HCT116 (cell line): ENCODE measurements at regions not wholly inside any gene's neighbourhood (a gene's known extent, or its start where the extent isn't known, plus 50 kb on each side); places are given as distances from the start of the nearest gene placed in this dataset.

Experiments
- ATAC-seq: fragments of 200-7000 bp; cut with Tn5 transposase; 2 replicates; pipeline ENCODE4 v1.9.1; 2020; ENCODE audit warnings: mild to moderate bottlenecking, moderate library complexity
- BruUV-seq: library from RNA; stranded (reverse); fragments of 400-500 nt; replicated peaks from 2 replicates; lab custom pipeline; 2021; lab: Mats Ljungman, UMichigan
- CTCF ChIA-PET: fragments of 300-600 bp; sonication (Branson Sonifier 250); formaldehyde crosslinking; loops from one replicate; lab custom pipeline; 2021; ENCODE audit warnings: antibody characterized with exemption; lab: Charles Lee
- POLR2A ChIA-PET: fragments of 300-600, 350-600 bp; sonication (Branson Sonifier 250); formaldehyde crosslinking; loops from one replicate; lab custom pipeline; 2021; ENCODE audit warnings: antibody characterized with exemption; lab: Charles Lee
- RAD21 ChIA-PET, 2 experiments: fragments of 300-600 bp; sonication (Branson Sonifier 250); formaldehyde crosslinking; loops; one replicate each; lab custom pipeline; 2023; ENCODE audit warnings: low total read pairs in 2 of 2; ENCODE audit not compliant: uncharacterized antibody in 2 of 2, unreplicated experiment in 2 of 2, low non-redundant PET in 1 of 2; lab: Charles Lee
- DNase-seq: peaks from one replicate; pipeline ENCODE4 v3.0.0-alpha.2; 2010; ENCODE audit warnings: low read depth, low spot score
- H2AFZ ChIP-seq: fragments of 200-600 bp; shearing (Covaris generic), sonication (generic); 2 replicates; pipeline ENCODE4 v1.6.1; 2017; ENCODE audit warnings: low read depth, mixed run types, mixed read lengths, antibody characterized with exemption, low read length; ENCODE audit not compliant: poor library complexity, severe bottlenecking
- H3K27ac ChIP-seq: 2 replicates; pipeline ENCODE4 v1.5.1; 2012; ENCODE audit warnings: low read depth, low read length
- H3K27me3 ChIP-seq: fragments of 200-600 bp; sonication (generic); 2 replicates; pipeline ENCODE4 v1.6.1; 2016; ENCODE audit warnings: mixed run types, low read length, mixed read lengths; ENCODE audit not compliant: insufficient read depth
- H3K36me3 ChIP-seq, 2 experiments: fragments of 200-500 bp in 1 of 2; fragments of 200-600 bp in 1 of 2; sonication (Bioruptor generic) in 1 of 2; sonication (generic) in 1 of 2; 2 replicates each; pipeline versions ENCODE4 v1.5.1 to v1.6.1; 2014 to 2016; ENCODE audit warnings: low read length in 2 of 2, inconsistent platforms in 1 of 2, mixed read lengths in 1 of 2, mixed run types in 1 of 2; ENCODE audit not compliant: insufficient read depth in 2 of 2, control insufficient read depth in 1 of 2
- H3K4me1 ChIP-seq, 2 experiments: fragments of 200-600 bp in 1 of 2; sonication (generic) in 1 of 2; 2 replicates each; pipeline versions ENCODE4 v1.5.1 to v1.6.1; 2012 to 2017; ENCODE audit warnings: low read length in 2 of 2, inconsistent platforms in 1 of 2, mild to moderate bottlenecking in 1 of 2, mixed read lengths in 1 of 2, mixed run types in 1 of 2, moderate library complexity in 1 of 2; ENCODE audit not compliant: insufficient read depth in 2 of 2, control insufficient read depth in 1 of 2
- H3K4me2 ChIP-seq: fragments of 200-600 bp; sonication (generic); 2 replicates; pipeline ENCODE4 v1.6.1; 2017; ENCODE audit warnings: mixed run types, low read length, mixed read lengths
- H3K4me3 ChIP-seq, 2 experiments: fragments of 200-600 bp in 1 of 2; sonication (generic) in 1 of 2; replicated peaks in 1 of 2; 2 replicates each; pipeline ENCODE4 v1.5.1; 2011 to 2016; ENCODE audit warnings: low read length in 2 of 2, control low read depth in 1 of 2, low read depth in 1 of 2, mild to moderate bottlenecking in 1 of 2, mixed read lengths in 1 of 2, mixed run types in 1 of 2
- H3K79me2 ChIP-seq: fragments of 200-600 bp; sonication (generic); 2 replicates; pipeline ENCODE4 v1.6.1; 2017; ENCODE audit warnings: mild to moderate bottlenecking, mixed run types, low read length, moderate library complexity, mixed read lengths; ENCODE audit not compliant: insufficient read depth
- H3K9ac ChIP-seq: fragments of 200-600 bp; sonication (generic); 2 replicates; pipeline ENCODE4 v1.6.1; 2016; ENCODE audit warnings: low read length, mixed read lengths
- H3K9me2 ChIP-seq: fragments of 200-600 bp; sonication (generic), shearing (Covaris generic); 2 replicates; pipeline ENCODE4 v1.6.1; 2017; ENCODE audit warnings: mixed run types, mild to moderate bottlenecking, moderate library complexity; ENCODE audit not compliant: insufficient read depth
- H3K9me3 ChIP-seq, 2 experiments: fragments of 200-500 bp in 1 of 2; fragments of 200-600 bp in 1 of 2; sonication (Bioruptor generic) in 1 of 2; sonication (generic) in 1 of 2; 2 replicates each; pipeline ENCODE4 v1.6.1; 2014 to 2017; ENCODE audit warnings: low read length in 2 of 2, mixed read lengths in 2 of 2, inconsistent platforms in 1 of 2, low read depth in 1 of 2, mild to moderate bottlenecking in 1 of 2, mixed run types in 1 of 2, moderate library complexity in 1 of 2; ENCODE audit not compliant: control insufficient read depth in 1 of 2, insufficient read depth in 1 of 2
- H4K20me1 ChIP-seq: fragments of 200-600 bp; sonication (generic), shearing (Covaris generic); 2 replicates; pipeline ENCODE4 v1.6.1; 2017; ENCODE audit warnings: mixed run types, mild to moderate bottlenecking, moderate library complexity; ENCODE audit not compliant: insufficient read depth
- ELF1 ChIP-seq: IDR thresholded peaks from 2 replicates; pipeline ENCODE4 v1.6.1; 2012; ENCODE audit warnings: low read depth, borderline replicate concordance
- EZH2phosphoT487 ChIP-seq: fragments of 200-600 bp; IDR thresholded peaks from 2 replicates; pipeline ENCODE4 v1.6.1; 2018; ENCODE audit warnings: antibody characterized with exemption, borderline replicate concordance
- MAX ChIP-seq: IDR thresholded peaks from 2 replicates; pipeline ENCODE4 v1.6.1; 2012
- POLR2A ChIP-seq: IDR thresholded peaks from 2 replicates; pipeline ENCODE4 v1.7.0; 2011; ENCODE audit warnings: borderline replicate concordance; ENCODE audit not compliant: insufficient read depth, insufficient read length; ENCODE audit errors: extremely low read depth
- ZNF274 ChIP-seq: fragments of 200-500 bp; sonication (Bioruptor generic); IDR thresholded peaks from 2 replicates; pipeline ENCODE4 v1.6.1; 2014; ENCODE audit warnings: mild to moderate bottlenecking, low read depth, low read length, inconsistent platforms
- intact Hi-C: fragments of 100-400 bp; cut with micrococcal nuclease; formaldehyde crosslinking; loops from 2 replicates; pipeline ENCODE4 v1.10.0; 2022
- TF ChIP-seq, protein P1 (sequence below), 3 experiments: fragments of 200-600 bp in 1 of 3; sonication (generic) in 1 of 3; IDR thresholded peaks in 2 of 3; conservative IDR thresholded peaks in 1 of 3; 2 replicates each; pipeline ENCODE4 v1.5.1; 2012 to 2017; ENCODE audit warnings: low read depth in 2 of 3, low read length in 2 of 3, antibody characterized with exemption in 1 of 3, borderline replicate concordance in 1 of 3, control low read depth in 1 of 3, mild to moderate bottlenecking in 1 of 3, mixed read lengths in 1 of 3, mixed run types in 1 of 3, moderate library complexity in 1 of 3; ENCODE audit not compliant: insufficient read depth in 1 of 3

DNA sequence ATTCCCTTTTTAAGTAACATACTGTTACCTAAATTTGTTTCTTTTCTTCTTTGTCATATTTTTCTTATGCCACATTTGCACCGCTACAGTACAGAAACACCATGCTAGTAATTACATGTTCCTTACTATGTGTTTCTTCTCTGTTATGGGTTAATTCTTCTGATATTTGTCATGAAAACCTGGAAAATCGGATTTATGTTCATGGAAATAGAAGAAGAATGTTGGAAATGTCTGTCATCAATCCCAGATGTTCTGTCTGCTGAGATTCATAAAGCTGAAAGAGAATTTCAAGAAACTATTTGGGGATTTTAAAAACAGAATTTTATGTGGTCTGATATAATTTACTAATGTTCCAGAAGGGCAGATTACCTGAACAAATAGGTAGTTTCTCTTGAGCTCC is 305.2 kb upstream of the NREP start (continued):
- TF ChIP-seq EZH2phosphoT487, result no peak

DNA sequence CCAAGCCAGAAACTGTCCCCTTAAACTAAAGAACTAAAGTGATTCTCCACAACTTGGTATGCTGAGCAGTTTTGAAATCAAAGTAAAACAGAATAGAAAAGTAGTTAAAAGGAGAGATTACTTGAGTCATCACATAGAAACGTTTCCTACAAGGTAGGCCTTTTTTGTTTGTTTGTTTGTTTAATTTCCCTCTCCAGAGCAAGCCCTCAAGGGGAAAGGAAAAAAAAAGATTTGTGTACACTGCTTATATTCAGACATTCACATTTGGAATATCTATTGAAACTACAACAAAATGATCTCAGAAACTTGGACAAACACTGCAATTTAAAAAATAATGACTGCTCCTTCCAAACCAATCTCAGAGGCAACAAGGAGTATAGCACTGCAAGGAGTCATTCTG is 304.7 kb upstream of the NREP start:
- ChIA-PET CTCF (no interaction called here), RAD21 (no interaction called here), POLR2A (no interaction called here)
- H3K4me1 ChIP-seq, result no peaks in the 10 kb centered on the region
- intact Hi-C loops, result no loop called here
- BruUV-seq, result no TSS peak
- 0 out of 2 replicates have a peak, but pooled peaks cover 3% of the 10 kb centered on the region for H3K27me3 ChIP-seq
- H3K79me2 ChIP-seq, result no peaks in the 10 kb centered on the region
- H4K20me1 ChIP-seq, result no peaks in the 10 kb centered on the region
- no peak overlapping the region for H3K4me2 ChIP-seq
- no peaks in the 10 kb centered on the region for H3K36me3 ChIP-seq
- H3K27ac ChIP-seq, result no peak overlapping the region
- no peak overlapping the region for H3K9ac ChIP-seq
- TF ChIP-seq POLR2A, result no peak
- TF ChIP-seq ZNF274, result no peak
- TF ChIP-seq MAX, result no peak
- TF ChIP-seq, protein P1, sequence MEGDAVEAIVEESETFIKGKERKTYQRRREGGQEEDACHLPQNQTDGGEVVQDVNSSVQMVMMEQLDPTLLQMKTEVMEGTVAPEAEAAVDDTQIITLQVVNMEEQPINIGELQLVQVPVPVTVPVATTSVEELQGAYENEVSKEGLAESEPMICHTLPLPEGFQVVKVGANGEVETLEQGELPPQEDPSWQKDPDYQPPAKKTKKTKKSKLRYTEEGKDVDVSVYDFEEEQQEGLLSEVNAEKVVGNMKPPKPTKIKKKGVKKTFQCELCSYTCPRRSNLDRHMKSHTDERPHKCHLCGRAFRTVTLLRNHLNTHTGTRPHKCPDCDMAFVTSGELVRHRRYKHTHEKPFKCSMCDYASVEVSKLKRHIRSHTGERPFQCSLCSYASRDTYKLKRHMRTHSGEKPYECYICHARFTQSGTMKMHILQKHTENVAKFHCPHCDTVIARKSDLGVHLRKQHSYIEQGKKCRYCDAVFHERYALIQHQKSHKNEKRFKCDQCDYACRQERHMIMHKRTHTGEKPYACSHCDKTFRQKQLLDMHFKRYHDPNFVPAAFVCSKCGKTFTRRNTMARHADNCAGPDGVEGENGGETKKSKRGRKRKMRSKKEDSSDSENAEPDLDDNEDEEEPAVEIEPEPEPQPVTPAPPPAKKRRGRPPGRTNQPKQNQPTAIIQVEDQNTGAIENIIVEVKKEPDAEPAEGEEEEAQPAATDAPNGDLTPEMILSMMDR (IDR thresholded peaks at IDR 0.05 in 2 of 3, conservative IDR thresholded peaks at IDR 0.05 in 1 of 3; ENCODE audit: borderline replicate concordance in 1 of 3, insufficient read depth in 1 of 3, low read depth in 2 of 3, low read length in 2 of 3), result no peak
- TF ChIP-seq ELF1, result no peak
- H3K9me2 ChIP-seq, result no peaks in the 10 kb centered on the region
- H3K9me3 ChIP-seq, result no peaks in the 10 kb centered on the region
- no peak for ATAC-seq
- H2AFZ ChIP-seq, result no peak overlapping the region
- DNase-seq, result no peak
- H3K4me3 ChIP-seq, result no peak overlapping the region
